ENCODE measurements at regions not wholly inside any gene's neighbourhood (a gene's known extent, or its start where the extent isn't known, plus 50 kb on each side); places are given as distances from the start of the nearest gene placed in this dataset.

- intact Hi-C loops (cut with DNase I) = no loop called here
- 54 to 60% methylated on average over 8 of the region's 8 CpGs for WGBS, 2 donors
- DNase-seq = no peak
Measured at GRCh38 chr12:131607658-131608447, 103.0 kb upstream of the SFSWAP start.

GRCh38 chr12:131608740-131609690 is 101.9 kb upstream of the SFSWAP start:
- H3K4me1 ChIP-seq = no peaks in the 10 kb centered on the region
- H3K36me3 ChIP-seq (replicated peaks in 1 of 2; ENCODE audit: insufficient read depth in 1 of 2, low read depth in 2 of 2) = no peaks in the 10 kb centered on the region
- ATAC-seq = peak; percentile 71
- no peaks in the 10 kb centered on the region for H3K27me3 ChIP-seq
- DNase-seq = peak; percentile 47 to 58 (median 52)
- TF ChIP-seq CTCF (IDR thresholded peaks at IDR 0.05) (peak in 6 of 7 experiments; percentile 55 to 64 (median 59)), POLR2A (IDR thresholded peaks at IDR 0.05) (no peak)
- intact Hi-C loops (cut with DNase I) = no loop called here
- H3K4me3 ChIP-seq = no peak overlapping the region
- 34 to 40% methylated on average over 27 of the region's 27 CpGs for WGBS, 2 donors
- H3K9me3 ChIP-seq = no peaks in the 10 kb centered on the region
- H3K27ac ChIP-seq = no peak overlapping the region

More at GRCh38 chr12:131607658-131608447, 103.0 kb upstream of the SFSWAP start:
- ATAC-seq = no peak
- Histone ChIP-seq H3K27me3 (no peaks in the 10 kb centered on the region), H3K4me3 (no peak overlapping the region), H3K36me3 (replicated peaks in 1 of 2; ENCODE audit: insufficient read depth in 1 of 2, low read depth in 2 of 2) (no peaks in the 10 kb centered on the region), H3K9me3 (no peaks in the 10 kb centered on the region), H3K4me1 (no peaks in the 10 kb centered on the region), H3K27ac (no peak overlapping the region)
- no peak for TF ChIP-seq CTCF (IDR thresholded peaks at IDR 0.05)
- TF ChIP-seq POLR2A (IDR thresholded peaks at IDR 0.05) = no peak

GRCh38 chr12:131609762-131610161 is 101.1 kb upstream of the SFSWAP start:
- 83 to 87% methylated on average over 9 of the region's 9 CpGs for WGBS, 2 donors
- intact Hi-C loops (cut with DNase I) = no loop called here
- H3K4me1 ChIP-seq = no peaks in the 10 kb centered on the region
- ATAC-seq = no peak
- H3K27ac ChIP-seq = no peak overlapping the region
- no peak overlapping the region for H3K4me3 ChIP-seq
- no peak for TF ChIP-seq POLR2A (IDR thresholded peaks at IDR 0.05)
- no peak for TF ChIP-seq CTCF (IDR thresholded peaks at IDR 0.05)
- H3K27me3 ChIP-seq = no peaks in the 10 kb centered on the region
- DNase-seq = no peak
- no peaks in the 10 kb centered on the region for H3K9me3 ChIP-seq
- no peaks in the 10 kb centered on the region for H3K36me3 ChIP-seq (replicated peaks in 1 of 2; ENCODE audit: insufficient read depth in 1 of 2, low read depth in 2 of 2)

DNA sequence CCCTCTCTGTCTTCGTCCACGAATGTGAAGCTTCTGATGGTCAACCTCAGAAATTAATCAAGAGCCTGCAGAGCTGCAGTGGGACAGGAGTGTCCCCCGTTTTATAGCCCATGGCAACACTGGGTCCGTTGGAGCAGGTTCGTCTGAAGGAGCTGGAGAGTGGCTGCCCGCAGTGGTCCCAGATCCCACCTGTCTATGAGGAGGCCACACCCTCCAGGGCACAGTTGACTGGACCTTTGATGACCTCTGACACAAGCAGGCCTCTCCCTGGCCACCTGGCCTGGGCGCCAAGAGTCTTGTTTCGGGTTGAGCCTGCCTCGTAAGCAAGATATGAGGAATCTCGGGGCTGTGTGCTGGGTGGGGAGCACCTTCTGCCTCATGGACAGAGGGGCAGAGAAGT is 100.7 kb upstream of the SFSWAP start:
- Histone ChIP-seq H3K9me3 (no peaks in the 10 kb centered on the region), H3K36me3 (replicated peaks in 1 of 2; ENCODE audit: insufficient read depth in 1 of 2, low read depth in 2 of 2) (no peaks in the 10 kb centered on the region), H3K27me3 (no peaks in the 10 kb centered on the region), H3K4me3 (no peak overlapping the region), H3K4me1 (no peaks in the 10 kb centered on the region), H3K27ac (no peak overlapping the region)
- DNase-seq (no peak), ATAC-seq (no peak)
- no peak for TF ChIP-seq CTCF (IDR thresholded peaks at IDR 0.05)
- TF ChIP-seq POLR2A (IDR thresholded peaks at IDR 0.05) = no peak
- 76% methylated on average over 7 to 10 of the region's 10 CpGs for WGBS, 2 donors
- intact Hi-C loops (cut with DNase I) = no loop called here
